Inferior parietal cortex (tissue), 1 donor: ENCODE measurements at regions not wholly inside any gene's neighbourhood (a gene's known extent, or its start where the extent isn't known, plus 50 kb on each side); places are given as distances from the start of the nearest gene placed in this dataset.

Experiments
- DNase-seq: peaks from one replicate; pipeline ENCODE4 v3.0.0-alpha.2; 2016; ENCODE audit errors: extremely low spot score

DNA sequence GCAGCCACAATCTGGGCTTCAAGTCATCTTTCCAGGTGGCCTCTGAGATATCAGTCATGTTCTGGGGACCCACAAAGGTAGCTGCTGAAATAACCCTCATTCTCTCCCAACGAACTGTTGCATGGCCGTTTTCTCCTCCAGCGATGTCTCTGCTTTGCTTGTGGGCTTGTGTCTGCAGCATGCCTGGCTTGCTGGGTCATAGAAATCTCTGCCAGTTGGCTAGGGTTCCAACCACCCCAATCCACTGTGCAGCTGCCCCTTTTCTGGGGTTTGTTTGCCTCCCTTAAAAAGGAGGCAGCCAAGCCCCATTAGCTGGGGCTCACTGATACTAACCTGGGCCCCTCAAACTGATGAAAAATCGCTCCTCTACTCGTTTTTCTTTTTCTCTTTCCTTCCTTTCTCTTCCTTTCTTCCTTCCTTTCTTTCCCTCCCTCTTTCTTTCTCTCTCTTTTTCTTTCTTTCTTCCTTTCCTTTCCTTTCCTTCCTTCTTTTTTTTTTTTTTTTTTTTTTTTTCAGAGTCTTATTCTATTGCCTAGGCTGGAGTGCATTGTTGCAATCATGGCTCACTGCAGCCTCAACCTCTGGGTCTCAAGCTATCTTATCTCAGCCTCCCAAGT lies 680.0 kb downstream of the EPHA4 start:
- no peak for DNase-seq

- no peak for DNase-seq
Measured at GRCh38 chr2:220893411-220893810, 678.7 kb downstream of the EPHA4 start.

GRCh38 chr2:220894069-220894468 lies 678.0 kb downstream of the EPHA4 start:
- no peak for DNase-seq

GRCh38 chr2:220899492-220899891 lies 672.6 kb downstream of the EPHA4 start:
- DNase-seq: no peak

GRCh38 chr2:220904015-220904414 lies 668.1 kb downstream of the EPHA4 start:
- DNase-seq: no peak

GRCh38 chr2:220913384-220913783 lies 658.7 kb downstream of the EPHA4 start:
- DNase-seq: no peak

- no peak for DNase-seq
Measured at GRCh38 chr2:220915092-220915623, 656.9 kb downstream of the EPHA4 start.

DNA sequence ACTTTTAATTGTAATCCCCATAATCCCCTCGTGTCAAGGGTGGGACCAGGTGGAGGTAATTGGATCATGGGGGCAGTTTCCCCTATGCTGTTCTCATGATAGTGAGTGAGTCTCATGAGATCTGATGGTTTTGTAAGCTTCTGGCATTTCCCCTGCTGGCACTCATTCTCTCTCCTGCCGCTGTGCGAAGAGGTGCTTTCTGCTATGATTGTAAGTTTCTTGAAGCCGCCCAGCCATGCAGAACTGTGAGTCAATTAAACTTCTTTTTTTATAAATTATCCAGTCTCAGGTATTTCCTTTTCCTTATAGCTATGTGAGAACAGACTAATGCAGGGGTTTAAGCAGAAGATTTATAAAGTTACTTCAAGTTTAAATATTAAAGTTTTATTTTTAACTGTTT lies 655.2 kb downstream of the EPHA4 start:
- DNase-seq: no peak

- no peak for DNase-seq
Measured at GRCh38 chr2:220930271-220931076, 641.6 kb downstream of the EPHA4 start.

- no peak for DNase-seq
Measured at GRCh38 chr2:220931491-220931890, 640.6 kb downstream of the EPHA4 start.

DNA sequence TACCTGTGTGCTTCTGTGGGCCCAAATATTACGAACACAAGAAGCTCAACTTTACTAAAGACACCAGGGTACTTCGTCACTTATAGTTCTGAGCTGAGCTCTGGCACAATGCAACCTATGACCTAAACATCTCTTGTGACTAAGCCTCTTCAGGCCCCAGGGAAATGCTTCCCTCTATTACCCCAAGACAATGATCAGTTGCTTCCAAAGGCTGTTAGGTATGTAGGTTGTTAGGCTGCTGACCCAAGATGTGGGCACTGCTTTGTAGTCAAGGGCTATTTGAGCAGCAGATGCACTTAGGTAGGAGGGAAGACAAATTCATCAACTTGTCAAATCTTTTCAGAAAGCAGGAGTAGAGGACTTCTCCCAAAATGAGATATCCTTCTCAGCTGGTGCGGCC lies 640.1 kb downstream of the EPHA4 start:
- DNase-seq: no peak

DNA sequence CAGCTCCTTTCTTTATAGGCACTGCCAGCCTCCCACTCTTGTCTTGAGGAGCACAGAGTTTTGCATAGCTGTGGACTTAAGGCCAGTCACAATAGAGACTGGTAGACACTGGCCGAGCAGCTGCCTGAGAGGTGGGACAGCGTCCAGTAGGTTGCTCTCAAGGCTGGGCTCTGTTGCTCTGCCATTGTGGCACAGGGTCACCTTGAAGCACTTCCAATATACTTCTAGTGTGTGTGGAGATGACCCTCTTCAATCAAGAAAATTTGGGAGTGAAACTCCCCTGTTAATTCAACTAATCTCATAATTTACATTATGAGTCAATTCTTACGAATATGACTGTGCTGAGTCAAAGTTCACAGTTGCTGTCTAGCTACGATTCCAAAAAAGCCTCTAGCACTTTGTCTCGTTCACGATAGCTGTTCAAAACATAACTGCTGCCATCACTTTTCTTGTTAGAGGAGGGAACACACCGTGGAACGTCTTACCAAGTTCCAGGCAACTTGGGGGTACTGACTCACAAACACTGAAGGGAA lies 636.2 kb downstream of the EPHA4 start:
- no peak for DNase-seq

GRCh38 chr2:220936641-220937197 lies 635.4 kb downstream of the EPHA4 start:
- no peak for DNase-seq

DNA sequence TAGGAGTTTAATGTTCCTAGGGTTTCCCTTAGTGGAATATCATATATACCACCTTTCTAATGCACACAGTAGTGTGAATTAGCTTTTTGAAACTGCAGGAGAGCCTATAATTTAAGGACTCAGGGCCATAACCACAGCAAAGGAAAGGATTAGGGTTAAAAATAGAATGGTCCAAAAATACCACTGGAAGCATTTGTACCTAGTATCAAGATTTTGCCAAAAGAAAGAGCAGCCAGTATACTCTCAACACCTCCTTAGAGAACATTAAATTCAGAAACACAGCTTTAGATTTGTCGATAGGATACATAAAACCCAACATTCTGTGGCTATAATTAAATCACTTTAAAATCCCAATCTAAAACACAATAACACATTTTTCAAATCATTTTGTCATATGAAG lies 634.9 kb downstream of the EPHA4 start:
- peak; percentile 27 for DNase-seq

DNA sequence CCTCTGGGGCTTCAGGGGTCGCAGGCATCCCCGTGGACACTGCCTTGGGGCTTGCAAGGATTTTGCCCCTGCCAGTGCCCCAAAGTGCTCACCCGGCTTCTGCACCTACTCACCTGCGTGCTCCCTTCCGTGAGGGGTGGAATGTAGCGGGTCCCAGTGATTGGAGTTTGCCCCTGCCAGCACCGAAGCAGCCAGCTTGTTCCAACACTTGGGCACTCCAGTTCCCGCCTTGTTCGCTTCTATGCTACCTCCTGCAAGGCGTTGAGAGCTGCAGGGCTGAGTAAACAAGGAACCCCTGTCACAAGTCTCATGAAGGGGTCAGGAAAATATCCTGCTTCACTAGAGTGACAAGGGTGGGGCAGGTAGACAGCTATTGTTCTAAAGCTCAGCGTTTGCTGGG lies 631.5 kb downstream of the EPHA4 start:
- no peak for DNase-seq

GRCh38 chr2:220941683-220942082 lies 630.4 kb downstream of the EPHA4 start:
- DNase-seq: no peak

DNA sequence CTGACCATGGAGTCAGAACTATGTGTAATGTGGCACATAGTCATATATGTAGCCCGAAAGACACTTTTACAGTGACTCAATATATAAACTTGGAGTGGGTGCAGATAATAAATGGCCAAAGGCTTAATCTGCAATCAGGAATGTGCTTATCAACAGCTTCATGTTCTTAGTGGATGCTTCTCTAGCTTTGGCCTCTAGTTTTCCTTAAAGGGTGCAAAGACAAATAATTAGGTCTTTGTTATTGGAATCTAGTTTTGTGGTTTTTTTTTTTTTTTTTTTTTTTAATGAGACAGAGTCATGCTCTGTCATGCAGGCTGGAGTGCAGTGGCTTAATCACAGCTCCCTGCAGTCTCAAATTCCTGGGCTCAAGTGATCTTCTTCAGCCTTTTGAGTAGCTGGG lies 625.6 kb downstream of the EPHA4 start:
- no peak for DNase-seq

GRCh38 chr2:220948579-220948978 lies 623.5 kb downstream of the EPHA4 start:
- no peak for DNase-seq

- no peak for DNase-seq
Measured at GRCh38 chr2:220949466-220949865, 622.6 kb downstream of the EPHA4 start.

DNA sequence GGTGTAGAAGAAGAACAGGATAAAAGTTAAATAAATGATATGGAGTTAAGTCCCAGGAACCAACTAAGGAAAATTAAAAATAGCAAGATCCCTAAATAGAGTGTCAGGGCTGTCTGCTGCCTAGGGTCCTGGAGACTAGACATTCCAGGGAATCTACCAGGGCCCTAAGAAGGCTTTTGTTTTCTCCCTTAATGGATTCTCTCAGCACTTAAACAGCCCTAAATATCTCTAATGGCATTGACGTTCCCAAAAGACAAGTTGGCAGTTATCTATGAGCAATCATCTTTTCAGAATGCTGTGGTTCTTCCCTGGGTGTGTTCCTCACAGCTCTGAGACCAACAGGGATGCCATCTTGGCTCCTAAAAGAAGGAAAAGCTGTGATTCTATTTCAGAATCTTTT lies 616.3 kb downstream of the EPHA4 start:
- DNase-seq: no peak

DNA sequence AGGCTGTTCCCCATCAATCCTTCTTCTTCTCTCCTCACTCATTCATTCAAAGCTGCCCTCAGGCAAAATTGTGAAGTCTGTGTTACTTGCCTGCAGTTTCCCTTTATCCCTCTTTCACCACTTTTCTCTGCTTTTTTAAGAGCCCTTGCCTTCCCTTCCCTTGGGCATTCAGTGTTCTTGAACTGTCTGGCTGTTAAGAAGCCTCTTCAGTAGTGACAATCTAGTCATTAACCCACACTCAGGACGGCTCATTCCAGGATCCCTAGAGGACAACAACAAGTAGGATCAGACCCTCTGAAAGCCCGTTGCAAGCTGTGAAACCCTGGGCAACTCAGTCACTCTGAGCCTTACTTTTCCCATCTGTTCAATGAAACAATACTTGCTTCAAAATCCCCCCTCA lies 615.7 kb downstream of the EPHA4 start:
- DNase-seq: no peak

DNA sequence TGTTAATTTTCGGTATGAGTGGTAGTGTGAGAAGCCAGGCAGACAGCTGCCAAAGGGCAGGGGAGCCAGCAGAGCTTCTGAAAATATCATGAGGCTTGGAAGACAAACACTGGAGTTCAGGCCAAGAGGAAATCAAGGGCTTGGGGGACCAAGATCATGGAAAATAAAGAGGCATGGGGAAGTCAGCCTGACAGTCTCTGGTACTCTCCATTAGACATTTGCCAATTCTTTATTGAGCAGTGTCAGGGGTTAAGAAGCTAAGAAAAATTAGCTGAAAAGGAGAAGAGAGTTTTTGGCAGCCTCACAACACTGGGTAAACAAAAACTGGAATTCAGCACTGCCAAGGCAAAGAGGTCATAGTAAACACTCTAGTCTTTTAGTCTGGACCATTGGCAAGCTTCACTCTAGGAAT lies 612.7 kb downstream of the EPHA4 start:
- peak; percentile 23 for DNase-seq
